Muscle of arm (tissue), 1 donor: ENCODE measurements at regions not wholly inside any gene's neighbourhood (a gene's known extent, or its start where the extent isn't known, plus 50 kb on each side); places are given as distances from the start of the nearest gene placed in this dataset.

ENCODE experiments used
- DNase-seq: peaks from one replicate; pipeline ENCODE4 v3.0.0-alpha.2; 2013

DNA sequence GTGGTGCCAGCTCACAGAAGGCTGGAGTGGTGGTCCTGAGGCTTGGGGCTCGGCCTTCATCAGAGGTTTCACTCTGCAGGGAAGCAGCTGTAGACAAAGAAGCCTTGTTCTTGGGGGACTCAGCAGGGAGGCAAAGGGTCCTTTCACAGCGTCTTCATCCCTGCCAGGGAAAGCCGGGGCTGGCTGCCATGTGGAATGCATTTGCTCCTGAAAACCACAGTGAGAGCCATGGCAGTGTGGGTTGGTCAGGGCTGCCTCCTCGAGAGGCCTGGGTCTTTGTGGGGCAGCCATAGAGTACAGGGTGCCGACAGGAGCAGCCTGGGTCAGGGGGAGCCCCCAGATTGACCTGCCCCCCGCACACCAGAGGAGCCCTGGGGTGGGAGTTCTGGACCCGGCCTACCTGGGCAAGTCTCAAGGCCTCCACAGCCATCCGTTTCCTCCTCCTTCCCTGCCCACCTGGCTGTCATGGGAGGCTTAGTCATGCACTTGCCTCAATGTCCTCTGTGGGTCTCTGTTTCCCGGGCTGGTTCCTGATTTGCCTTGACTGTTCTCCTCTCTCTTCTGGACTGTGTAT lies 144.0 kb downstream of the CDC5L start:
- DNase-seq, result no peak

DNA sequence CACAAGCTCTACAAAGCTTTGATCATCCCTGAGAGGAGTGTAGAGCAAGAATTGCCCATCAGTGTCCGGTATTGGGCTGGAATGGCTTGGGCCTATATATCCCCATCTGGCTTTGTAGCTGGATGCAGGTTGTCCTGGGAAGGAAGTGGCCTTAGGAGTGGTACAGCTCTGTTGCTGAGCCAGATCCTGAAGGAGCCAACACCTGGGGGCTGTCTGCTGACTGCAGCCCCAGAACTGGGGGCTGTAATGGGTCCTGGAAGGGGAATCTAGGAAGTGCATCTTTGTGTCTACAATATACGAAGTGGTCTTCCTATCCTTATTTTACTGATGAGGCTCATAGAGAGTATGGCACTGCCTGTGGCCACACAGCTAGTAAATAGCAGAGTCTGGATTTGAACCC lies 145.9 kb downstream of the CDC5L start:
- DNase-seq, result no peak

DNA sequence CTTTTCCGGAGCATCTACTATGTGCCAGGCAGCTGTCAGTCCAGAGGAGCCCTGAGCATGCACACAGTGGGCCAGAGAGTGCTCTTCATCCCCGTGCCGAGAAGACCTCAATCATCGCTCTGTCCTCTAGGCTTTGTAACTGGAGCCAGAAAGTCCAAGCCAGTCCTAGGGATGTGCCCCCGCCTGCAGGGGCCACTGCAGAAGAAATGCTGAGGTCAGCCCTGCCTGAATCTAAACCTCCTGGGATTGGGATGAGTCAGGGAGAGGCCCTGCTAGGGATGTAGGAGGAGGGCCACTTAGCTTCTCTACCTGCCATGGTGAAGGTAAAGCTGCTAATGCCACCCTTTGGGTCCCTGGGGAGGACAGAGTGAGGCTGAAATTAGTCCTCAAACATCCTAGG lies 146.8 kb downstream of the CDC5L start:
- DNase-seq, result no peak

DNA sequence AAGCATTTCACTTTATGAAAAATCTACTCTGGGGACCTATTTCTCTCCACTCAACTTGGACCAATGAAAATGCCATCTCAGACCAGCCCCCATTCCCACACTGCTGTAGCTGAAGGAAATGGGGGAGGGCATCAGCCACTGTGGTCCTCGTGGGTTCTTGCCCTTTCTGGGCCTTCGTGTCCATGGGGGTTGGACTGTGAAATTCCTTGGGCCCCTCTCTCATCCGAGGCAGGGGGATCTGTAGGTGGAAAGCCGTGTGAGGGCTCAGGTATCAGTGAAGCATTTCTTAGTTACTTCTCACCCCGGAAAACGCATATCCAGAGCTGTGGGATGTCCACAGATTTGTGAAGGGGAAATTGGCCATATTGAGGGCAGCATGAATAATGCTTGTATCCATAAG lies 147.9 kb downstream of the CDC5L start:
- no peak for DNase-seq

DNA sequence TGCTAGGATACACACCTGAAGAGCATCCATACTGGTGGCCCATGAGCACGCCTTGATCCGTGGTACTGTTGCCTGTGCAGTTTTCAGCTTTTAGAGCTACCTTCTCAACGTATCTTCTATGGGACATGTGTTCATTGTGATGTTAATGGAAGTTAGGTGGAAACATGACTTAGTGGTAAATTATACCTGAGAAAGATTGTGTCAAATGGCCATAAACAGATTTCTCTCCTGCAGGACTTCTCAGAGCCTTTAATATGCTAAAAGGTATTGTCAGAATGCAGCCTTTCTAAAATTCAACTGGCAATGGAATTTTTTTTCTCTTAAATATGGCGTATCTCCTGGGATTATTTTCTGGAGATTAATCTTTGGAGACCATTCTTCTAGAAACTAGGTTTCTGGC lies 148.5 kb downstream of the CDC5L start:
- DNase-seq, result no peak

DNA sequence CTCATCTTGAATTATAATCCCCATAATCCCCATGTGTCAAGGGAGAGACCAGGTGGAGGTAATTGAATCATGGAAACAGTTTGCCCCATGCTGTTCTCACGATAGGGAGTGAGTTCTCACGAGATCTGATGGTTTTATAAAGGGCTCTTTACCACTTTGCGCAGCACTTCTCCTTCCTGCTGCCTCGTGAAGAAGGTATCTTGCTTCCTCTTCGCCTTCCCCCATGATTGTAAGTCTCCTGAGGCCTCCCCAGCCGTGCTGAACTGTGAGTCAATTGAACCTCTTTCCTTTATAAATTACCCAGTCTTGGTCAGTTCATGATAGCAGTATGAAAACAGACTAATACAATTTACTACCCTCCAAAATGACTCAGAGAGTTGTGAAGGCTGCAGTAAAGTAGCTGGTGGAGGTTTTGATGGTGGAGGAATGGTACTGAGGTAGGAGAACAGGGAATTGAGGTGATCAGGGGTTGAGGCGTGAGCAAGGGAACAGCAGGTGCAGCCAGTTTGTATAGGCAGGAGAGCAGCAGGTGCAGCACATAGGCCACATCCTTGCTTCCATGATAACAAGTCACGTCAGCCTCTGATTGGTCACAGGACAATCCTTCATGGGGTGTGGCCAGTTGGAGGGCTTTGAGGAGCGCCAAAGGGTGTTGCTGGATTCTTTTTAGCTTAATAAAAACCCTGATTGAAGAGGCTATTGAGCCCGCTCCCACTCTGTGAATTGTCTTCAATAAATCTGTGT lies 150.0 kb downstream of the CDC5L start:
- DNase-seq, result no peak

DNA sequence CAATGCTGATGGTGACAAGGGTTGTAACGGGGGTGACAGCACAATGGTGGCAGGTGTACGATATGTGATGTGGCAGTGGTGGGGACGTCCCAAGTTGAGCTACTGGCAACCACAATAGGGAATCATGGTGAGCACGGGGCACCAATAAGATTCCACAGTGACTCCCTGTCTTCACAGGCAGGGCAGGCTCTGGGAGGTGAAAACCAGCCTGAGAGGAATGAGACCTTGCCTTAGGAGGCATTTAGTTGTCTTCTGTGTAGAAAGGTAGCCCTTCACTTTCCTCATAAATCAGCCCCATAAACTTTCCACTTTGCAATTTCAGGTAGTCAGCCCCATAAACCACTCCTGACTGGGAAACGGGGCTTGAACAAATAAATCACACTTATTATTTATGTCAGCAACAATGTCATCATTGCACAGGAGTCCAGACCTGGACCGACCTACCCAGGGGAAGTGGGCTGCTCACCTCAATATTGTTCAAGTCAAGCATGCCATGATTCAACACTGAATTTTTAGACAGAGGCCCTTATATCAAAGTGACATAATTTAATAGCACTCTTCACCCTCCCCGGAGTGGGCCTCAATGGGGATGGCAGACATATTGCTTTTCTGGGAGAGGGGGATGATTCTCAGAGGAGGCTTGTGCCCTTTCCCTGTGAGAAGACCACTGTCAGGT lies 150.8 kb downstream of the CDC5L start:
- no peak for DNase-seq

DNA sequence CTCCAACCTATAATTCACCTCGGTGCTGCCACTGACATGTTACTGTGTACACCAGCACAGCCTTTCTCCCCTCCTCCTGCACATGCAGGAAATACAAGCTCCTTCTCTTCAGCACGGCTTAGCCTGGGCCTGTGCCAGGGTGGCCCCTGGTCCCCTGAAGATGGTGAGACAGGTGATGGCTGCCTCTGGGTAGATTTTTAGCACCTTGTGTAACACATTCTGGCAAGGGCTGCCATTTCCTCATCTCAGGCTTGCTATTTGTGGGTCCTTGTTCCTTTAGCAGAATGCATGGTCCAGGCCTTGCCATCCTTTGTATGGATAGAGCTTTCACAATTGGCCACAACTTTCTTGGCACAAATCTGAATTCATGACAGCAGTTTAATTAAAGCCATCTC lies 151.3 kb downstream of the CDC5L start:
- DNase-seq, result no peak

DNA sequence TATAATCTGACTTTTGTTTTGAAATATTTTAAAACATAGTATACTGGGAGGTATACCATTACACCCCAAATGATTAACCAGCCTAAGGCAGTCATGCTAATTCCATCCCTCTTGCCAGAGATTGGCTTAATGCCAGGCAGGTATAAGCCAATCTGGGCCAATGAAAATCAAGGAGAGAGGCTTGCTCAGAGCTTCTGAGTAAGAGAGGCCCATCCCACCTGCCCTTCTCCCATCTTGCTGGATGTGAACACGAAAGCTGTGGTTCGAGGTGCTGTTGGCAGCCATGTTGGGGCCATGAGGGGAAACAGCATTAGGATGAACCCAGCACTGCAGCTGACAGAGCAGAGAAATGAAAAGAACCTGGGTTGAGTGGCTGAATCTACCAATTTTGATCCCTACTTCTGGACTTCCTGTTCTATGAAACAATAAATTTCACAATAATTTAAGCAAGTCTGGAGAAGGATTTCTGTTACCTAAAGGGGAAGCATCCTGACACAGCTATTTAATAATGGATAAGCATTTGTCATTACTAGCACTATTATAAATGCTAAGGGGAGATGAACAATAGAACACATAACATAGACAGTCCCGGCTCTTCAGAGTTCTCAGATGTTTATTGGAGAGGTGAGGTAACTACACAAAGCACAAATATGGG lies 152.3 kb downstream of the CDC5L start:
- DNase-seq, result no peak

DNA sequence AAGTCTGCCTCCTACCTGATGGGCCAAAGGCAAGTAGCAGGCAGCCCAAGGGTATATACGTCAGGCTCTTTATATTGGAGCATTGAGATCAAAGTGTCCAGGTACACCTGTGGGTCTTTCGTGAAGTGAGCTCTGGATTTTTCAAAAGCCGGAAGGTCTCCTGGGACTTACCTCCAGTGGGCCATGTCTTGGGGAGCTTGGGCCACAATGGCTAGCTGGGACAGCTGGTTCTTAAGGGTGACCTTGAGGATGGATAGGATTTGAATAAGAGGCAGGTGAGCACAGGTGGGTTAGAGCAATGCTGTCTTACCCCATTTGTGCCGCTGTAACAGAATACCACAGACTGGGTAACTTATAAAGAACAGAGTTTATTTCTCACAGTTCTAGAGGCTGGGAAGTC lies 153.4 kb downstream of the CDC5L start:
- DNase-seq, result no peak

DNA sequence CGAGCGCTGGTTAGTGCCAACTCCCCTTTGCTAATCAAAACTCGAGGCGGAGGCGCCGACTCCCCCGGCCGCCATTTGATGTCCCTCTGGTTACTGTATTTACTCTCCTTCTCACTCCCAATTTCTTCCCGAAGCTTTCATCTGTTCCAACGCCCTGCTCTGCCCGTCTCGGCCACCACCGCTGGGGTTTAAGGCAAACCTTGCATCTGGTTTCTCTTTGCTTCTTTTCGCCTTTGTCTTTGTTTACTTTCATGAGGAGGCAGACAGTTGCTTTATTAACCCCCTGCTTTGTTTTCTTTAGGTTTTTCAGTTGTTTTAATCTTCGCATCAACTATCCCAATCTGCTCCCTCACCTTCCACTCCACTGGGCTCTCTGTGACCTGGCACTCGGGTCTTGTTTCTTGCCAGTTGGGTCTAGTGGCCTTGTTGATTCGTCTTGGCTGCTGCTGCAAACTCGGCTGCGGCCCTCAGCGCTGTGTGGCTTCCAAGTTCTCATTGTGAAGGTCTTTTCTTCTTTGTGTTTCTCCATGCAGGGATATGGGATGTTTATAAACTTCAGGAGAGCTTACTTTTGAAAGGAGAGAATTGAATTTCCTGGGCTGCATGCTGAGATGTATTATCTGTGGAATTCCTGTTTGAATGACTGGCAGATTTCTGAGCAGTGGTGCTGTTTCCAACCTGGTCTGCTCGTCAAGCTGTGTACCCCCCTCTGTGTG lies 155.1 kb downstream of the CDC5L start:
- no peak for DNase-seq

DNA sequence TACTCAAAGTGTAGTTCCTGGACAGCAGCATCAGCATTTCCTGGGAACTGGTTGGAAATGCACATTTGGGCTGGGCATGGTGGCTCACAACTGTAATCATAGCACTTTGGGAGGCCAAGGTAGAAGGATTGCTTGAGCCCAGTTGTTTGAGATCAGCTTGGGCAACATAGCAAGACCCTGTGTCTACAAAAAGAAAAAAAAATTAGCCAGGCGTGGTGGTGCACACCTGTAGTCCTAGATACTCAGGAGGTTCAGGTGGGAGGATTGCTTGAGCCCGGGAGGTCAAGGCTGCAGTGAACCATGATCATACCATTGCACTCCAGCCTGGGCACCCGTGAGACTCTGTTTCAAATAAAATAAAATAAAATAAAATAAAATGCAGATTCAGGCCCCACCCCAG lies 156.2 kb downstream of the CDC5L start:
- DNase-seq, result no peak

DNA sequence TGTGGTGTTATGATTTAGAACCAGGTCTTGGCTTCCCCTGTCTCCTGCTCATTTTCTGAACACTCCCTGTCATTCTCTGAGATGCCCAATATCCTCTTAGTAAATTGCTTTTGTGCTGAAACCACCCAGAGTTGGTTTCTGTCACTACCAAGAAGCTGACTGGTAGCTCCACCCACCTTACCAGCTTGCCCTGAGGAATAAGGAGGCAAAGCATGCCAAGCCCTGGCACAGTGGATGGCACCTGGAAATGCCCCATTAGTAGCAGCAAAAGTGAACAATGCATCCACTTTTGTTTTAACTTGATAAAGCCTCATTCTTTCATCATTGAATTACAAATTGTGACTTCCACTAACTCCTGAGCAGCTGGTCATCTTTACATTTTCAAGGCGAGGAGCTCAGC lies 157.7 kb downstream of the CDC5L start:
- DNase-seq, result no peak

DNA sequence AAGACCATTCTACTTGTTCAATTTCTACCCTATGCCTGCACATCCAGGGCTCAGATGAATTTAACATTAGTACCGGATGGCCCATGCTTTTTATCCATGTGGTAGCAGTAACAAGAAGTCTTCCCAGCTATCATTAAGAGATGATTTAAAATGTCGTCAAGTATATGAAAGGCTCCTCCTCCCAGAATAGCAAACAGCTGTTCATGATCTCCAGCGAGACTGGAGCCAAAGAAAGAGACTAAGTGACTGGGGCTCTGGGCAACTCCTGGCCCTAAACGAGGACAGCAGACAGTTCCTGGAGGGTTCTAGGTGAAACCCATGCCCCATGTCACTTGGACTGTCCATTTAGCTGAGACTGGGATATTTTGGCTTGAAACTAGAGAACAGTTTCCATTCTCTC lies 160.8 kb downstream of the CDC5L start:
- no peak for DNase-seq

DNA sequence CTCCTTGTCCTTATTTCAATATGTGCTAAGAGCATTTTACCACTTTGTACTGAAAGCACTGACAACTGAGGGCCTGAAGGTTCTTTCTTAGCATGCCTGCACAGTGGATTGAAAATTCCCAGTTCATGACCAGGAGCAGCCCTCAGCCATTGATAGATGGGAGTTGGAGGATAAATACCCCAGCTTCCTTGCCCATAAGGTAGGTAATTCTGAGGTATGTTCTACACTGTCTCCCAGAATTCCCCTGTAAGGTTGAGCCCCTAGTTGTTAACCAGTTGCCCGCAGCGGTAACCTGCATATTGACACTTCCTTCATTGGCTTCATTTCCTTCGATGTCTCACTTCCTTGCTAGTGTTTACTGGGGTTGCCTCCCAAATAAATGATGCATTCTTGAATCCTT lies 162.0 kb downstream of the CDC5L start:
- no peak for DNase-seq

DNA sequence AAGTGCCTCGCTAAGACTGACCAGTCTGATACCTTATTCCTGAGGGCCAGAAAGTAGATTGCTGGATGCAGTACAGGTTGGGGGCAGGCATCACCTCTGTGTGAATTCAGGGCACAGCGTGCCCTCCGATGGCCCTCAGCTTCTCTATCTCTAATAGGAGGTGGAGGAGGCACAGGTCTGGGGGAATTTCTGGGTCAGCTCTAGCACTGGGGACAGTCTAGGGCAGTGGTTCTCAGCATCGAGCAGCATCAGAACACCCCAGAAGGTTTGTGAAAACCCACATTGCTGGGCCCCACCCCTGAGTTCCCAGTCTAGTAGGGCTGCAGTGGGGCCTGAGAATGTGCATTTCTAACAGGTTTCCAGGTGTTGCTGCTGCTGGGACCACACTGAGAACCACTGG lies 166.7 kb downstream of the CDC5L start:
- DNase-seq, result no peak

DNA sequence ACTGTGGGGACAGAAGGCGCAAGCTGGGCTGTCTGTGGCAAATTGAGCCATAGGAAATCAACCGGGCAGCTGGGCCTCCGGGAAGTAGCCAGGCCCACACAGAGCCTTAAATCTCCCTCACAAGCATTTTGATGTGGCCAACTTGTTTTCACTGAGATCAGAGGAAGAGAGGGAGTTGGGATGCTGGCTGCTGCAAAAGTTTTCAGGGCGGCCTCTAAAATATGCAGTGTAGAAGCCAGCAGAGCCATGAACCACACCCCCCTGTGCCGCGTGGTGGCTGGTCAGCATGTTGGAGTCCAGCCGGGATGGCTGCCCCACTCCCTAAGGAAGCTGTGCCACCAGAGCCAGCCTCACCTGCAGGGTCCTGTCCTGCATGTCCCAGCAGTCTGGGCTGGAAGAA lies 167.4 kb downstream of the CDC5L start:
- DNase-seq, result no peak

DNA sequence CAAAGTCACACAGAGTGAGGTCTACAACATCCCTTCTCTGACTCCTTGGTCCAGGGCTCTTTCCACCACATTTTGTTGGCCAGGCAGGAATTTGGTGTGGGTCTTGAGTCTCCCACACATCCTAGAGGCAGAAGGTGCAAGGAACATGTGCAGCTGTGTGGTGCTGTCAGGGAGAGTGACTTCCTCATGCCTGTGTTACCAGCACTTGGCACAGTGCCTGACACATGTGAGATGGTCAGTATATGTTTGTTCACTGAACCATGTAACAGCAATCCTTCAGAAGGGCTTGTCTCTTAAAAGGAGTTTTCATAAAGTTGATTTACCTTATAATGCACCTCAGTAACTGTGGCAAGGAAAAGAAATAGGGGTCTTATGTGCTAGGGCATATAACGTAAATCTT lies 168.5 kb downstream of the CDC5L start:
- DNase-seq, result no peak

DNA sequence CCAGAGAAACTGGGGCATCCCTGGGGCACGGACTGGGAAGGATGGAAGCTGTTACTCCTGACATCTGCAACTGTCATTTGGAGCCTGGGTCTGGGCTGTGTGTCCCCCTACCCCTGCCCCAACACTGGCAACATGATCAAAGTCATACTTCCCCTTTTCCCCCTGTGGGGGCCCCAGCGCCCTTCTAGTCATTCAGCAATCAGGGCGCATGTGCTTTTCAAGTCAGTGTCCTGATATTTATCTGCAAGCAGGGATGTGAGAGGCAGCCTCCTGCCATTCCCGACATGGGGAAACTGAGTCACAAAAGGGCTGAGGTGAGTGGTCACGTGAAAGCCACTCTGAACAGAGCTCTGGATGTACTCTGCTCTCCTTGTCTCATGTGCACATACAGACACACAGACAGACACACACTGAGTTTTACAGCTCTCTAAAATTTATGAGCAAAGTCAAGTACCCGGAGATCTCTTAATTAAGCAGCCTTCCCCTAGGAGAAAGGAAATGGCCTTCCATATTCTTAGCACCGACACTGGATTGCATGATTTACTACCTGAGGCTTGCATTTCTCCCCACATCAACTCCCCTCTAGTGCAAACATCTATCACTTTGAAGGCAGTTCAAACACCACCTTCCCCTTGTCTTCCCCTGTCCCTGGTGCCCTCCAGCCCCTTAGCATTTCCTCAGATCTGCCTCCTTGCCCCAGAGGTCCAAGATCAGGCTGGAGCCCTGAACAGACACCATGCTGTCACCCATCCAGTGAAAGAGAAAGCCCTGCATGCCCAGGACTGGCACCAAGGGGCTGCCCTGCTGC lies 170.7 kb downstream of the CDC5L start:
- DNase-seq, result no peak

DNA sequence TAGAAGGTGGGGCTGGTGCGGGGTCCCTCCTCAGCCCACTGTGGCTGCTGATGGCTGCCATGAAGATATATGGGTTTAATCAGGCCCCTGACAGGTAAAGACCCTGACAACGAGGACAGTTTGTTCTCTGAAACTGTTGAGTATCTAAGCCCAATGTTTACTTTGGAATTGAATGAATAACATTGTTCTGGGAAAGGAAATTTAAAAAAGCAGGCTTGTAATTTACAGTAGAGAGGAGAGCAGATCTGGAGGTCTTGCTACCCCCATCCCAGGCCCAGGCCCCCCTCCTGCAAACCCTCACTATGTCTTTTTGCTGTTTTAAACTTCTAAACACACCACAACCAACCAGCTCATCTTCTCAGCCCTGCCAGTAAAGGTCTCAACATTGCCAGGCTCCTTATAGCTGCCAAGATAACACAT lies 171.3 kb downstream of the CDC5L start:
- DNase-seq, result no peak

DNA sequence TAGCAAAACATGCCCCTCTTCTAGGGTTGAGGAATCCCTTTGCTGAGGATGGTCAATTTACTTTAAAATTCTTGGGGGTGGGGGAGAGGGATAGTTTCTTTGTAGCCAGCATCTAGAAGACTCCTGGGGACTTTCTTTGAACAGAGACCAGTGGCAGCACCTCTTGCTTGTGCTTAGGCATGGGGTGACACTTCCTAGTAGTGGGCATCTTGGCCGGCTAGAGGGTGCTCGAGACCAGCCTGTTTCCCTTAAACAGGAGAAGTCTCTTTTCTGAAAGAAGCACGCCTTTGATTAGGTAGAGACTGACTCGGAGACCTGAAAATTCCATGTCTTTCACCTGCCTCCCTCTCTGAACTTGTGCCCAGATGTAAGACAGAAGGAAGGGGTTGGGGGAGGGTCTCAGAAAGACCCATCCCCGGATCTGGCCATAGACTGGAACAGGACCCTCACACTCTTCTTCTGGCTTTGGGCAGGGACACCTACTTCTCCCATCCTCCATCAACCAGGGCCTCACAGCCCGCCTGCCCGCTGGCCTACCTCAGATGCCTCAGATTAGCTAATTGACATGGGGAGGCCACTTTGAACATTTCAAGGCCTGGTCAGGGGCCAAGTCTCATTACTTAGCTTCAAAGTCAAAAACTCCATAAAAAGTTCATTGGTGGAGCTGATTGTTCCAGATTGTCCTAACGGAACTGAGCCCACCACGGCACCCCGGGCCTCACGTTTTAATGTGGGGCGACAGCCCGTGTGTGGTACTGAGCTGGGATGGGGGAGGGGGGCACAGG lies 172.2 kb downstream of the CDC5L start:
- DNase-seq, result no peak
